ENCODE measurements at regions not wholly inside any gene's neighbourhood (a gene's known extent, or its start where the extent isn't known, plus 50 kb on each side); places are given as distances from the start of the nearest gene placed in this dataset.

DNA sequence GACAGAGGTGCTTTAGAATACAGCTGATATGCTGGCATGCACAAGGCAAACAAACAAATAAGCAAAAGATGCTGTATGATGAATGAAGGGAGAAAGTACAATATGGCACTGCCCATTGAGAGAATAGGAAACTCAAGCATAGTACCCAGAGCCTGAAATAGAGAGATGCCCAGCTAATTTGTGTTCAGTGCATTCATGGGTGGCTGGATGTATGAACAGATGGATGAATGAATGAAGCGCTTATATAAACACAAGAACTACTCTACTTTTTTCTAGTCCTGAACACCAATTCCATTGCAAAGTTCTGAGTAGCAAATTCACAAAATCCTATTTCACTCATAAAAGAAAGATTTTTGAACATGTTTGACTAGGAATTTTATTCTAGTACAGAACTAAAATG lies 756.3 kb downstream of the SATB2 start (continued):
- TF ChIP-seq, protein P1, sequence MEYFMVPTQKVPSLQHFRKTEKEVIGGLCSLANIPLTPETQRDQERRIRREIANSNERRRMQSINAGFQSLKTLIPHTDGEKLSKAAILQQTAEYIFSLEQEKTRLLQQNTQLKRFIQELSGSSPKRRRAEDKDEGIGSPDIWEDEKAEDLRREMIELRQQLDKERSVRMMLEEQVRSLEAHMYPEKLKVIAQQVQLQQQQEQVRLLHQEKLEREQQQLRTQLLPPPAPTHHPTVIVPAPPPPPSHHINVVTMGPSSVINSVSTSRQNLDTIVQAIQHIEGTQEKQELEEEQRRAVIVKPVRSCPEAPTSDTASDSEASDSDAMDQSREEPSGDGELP (CRISPR knock-in tag; IDR thresholded peaks at IDR 0.05; ENCODE audit: borderline replicate concordance): no peak
- TF ChIP-seq, protein P2, sequence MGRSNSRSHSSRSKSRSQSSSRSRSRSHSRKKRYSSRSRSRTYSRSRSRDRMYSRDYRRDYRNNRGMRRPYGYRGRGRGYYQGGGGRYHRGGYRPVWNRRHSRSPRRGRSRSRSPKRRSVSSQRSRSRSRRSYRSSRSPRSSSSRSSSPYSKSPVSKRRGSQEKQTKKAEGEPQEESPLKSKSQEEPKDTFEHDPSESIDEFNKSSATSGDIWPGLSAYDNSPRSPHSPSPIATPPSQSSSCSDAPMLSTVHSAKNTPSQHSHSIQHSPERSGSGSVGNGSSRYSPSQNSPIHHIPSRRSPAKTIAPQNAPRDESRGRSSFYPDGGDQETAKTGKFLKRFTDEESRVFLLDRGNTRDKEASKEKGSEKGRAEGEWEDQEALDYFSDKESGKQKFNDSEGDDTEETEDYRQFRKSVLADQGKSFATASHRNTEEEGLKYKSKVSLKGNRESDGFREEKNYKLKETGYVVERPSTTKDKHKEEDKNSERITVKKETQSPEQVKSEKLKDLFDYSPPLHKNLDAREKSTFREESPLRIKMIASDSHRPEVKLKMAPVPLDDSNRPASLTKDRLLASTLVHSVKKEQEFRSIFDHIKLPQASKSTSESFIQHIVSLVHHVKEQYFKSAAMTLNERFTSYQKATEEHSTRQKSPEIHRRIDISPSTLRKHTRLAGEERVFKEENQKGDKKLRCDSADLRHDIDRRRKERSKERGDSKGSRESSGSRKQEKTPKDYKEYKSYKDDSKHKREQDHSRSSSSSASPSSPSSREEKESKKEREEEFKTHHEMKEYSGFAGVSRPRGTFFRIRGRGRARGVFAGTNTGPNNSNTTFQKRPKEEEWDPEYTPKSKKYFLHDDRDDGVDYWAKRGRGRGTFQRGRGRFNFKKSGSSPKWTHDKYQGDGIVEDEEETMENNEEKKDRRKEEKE (IDR thresholded peaks at IDR 0.05; ENCODE audit: borderline replicate concordance in 1 of 2, control insufficient read depth in 1 of 2, low read depth in 2 of 2, low read length in 1 of 2): no peak

DNA sequence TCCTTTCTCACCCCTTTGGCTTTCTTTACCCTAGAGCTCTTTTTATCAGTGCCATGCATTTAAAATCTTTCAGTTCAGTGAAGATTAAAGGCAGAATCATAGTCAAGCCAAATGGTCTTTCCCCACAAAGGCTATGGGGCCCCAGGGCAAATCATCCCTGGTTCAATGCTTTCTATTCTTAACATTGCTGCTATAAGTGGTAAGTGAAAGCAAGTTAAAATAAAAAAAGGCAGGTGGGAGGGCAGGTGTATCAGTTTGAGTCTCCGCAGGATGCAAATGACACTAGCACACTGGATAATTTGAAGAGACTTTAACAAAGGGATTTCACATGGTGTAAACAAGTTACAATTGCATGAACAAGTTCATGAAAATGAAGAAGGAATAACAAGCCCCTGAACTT lies 757.4 kb downstream of the SATB2 start:
- H3K9me1 ChIP-seq (ENCODE audit: control insufficient read depth, insufficient read depth, low read length): no peaks in the 10 kb centered on the region
- FAIRE-seq: no peak
- no peaks in the 10 kb centered on the region for H3K4me1 ChIP-seq (replicated peaks in 1 of 2; ENCODE audit: control insufficient read depth in 2 of 2, insufficient read depth in 2 of 2, low read length in 2 of 2)
- in situ Hi-C loops (cut with MboI): no loop called here
- no peak for ATAC-seq
- H3K27ac ChIP-seq (ENCODE audit: extremely low read depth, low read depth, low read length): no peak overlapping the region
- H3K27me3 ChIP-seq (ENCODE audit: control insufficient read depth in 2 of 2, insufficient read depth in 2 of 2, low read length in 2 of 2): no peaks in the 10 kb centered on the region
- CTCF ChIA-PET (ENCODE audit: low intra/inter-chr PET ratio): no interaction called here
- no peaks in the 10 kb centered on the region for H3K36me3 ChIP-seq (ENCODE audit: control insufficient read depth, insufficient read depth, low read length)
- POLR2A ChIA-PET: no interaction called here
- no peak overlapping the region for H3K4me3 ChIP-seq
- no TSS peak for BruUV-seq (replicated peaks)
- no peaks in the 10 kb centered on the region for H4K20me1 ChIP-seq (replicated peaks; ENCODE audit: control insufficient read depth, insufficient read depth, low read length)
- no peak overlapping the region for H2AFZ ChIP-seq (ENCODE audit: low read depth, low read length)
- H3K79me2 ChIP-seq (ENCODE audit: control insufficient read depth, insufficient read depth, low read length): no peaks in the 10 kb centered on the region
- no peak overlapping the region for H3K9ac ChIP-seq (ENCODE audit: insufficient read depth in 1 of 2, low read depth in 2 of 2, low read length in 2 of 2)
- no peaks in the 10 kb centered on the region for H3K9me3 ChIP-seq (replicated peaks; ENCODE audit: control insufficient read depth, insufficient read depth, low read depth, low read length)
- intact Hi-C loops (cut with micrococcal nuclease): no loop called here
- DNase-seq (ENCODE audit: extremely low read depth in 1 of 4, low spot score in 3 of 4): no peak
- H3K4me2 ChIP-seq (ENCODE audit: insufficient read depth, low read length): no peak overlapping the region
- 0% methylated on average over 1 of the region's 1 CpG for WGBS (ENCODE audit: insufficient coverage, low coverage, missing lambda C conversion rate)
- no peak for TF ChIP-seq SLC30A9 (CRISPR knock-in tag; IDR thresholded peaks at IDR 0.05)
- TF ChIP-seq, protein P3, sequence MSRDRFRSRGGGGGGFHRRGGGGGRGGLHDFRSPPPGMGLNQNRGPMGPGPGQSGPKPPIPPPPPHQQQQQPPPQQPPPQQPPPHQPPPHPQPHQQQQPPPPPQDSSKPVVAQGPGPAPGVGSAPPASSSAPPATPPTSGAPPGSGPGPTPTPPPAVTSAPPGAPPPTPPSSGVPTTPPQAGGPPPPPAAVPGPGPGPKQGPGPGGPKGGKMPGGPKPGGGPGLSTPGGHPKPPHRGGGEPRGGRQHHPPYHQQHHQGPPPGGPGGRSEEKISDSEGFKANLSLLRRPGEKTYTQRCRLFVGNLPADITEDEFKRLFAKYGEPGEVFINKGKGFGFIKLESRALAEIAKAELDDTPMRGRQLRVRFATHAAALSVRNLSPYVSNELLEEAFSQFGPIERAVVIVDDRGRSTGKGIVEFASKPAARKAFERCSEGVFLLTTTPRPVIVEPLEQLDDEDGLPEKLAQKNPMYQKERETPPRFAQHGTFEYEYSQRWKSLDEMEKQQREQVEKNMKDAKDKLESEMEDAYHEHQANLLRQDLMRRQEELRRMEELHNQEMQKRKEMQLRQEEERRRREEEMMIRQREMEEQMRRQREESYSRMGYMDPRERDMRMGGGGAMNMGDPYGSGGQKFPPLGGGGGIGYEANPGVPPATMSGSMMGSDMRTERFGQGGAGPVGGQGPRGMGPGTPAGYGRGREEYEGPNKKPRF (IDR thresholded peaks at IDR 0.05; ENCODE audit: low read depth, low read length): no peak
- TF ChIP-seq NFIX (CRISPR knock-in tag; IDR thresholded peaks at IDR 0.05; ENCODE audit: low read depth): no peak
- TF ChIP-seq LEF1 (IDR thresholded peaks at IDR 0.05): no peak
- no peak for TF ChIP-seq HMG20B (CRISPR knock-in tag; IDR thresholded peaks at IDR 0.05)
- no peak for TF ChIP-seq CBX5 (IDR thresholded peaks at IDR 0.05; ENCODE audit: borderline replicate concordance, low read depth)
- TF ChIP-seq, protein P4, sequence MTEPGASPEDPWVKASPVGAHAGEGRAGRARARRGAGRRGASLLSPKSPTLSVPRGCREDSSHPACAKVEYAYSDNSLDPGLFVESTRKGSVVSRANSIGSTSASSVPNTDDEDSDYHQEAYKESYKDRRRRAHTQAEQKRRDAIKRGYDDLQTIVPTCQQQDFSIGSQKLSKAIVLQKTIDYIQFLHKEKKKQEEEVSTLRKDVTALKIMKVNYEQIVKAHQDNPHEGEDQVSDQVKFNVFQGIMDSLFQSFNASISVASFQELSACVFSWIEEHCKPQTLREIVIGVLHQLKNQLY (CRISPR knock-in tag; conservative IDR thresholded peaks at IDR 0.05): no peak
- no peak for TF ChIP-seq ZNF316 (IDR thresholded peaks at IDR 0.05)
- TF ChIP-seq MAFK (IDR thresholded peaks at IDR 0.05; ENCODE audit: low read length): no peak
- no peak for TF ChIP-seq ZNF780A (CRISPR knock-in tag; IDR thresholded peaks at IDR 0.05)
